Endothelial cell of umbilical vein (primary cell): ENCODE measurements at regions not wholly inside any gene's neighbourhood (a gene's known extent, or its start where the extent isn't known, plus 50 kb on each side); places are given as distances from the start of the nearest gene placed in this dataset.

ENCODE experiments used
- BruUV-seq: library from RNA; stranded (reverse); fragments of 400-500 nt; replicated peaks from 2 replicates; lab custom pipeline; 2021; lab: Mats Ljungman, UMichigan
- CTCF ChIA-PET: fragments of 300-600, 350-600 bp; sonication (Branson Sonifier 250); formaldehyde crosslinking; loops from one replicate; lab custom pipeline; 2021; ENCODE audit warnings: antibody characterized with exemption, inconsistent platforms; lab: Charles Lee
- POLR2A ChIA-PET: fragments of 300-600, 350-600 bp; sonication (Branson Sonifier 250); formaldehyde crosslinking; loops from one replicate; lab custom pipeline; 2021; ENCODE audit warnings: antibody characterized with exemption, inconsistent platforms; lab: Charles Lee
- DNase-seq: peaks from one replicate; pipeline ENCODE4 v3.0.0-alpha.2; 2011; ENCODE audit warnings: low read depth, low spot score
- FAIRE-seq: peaks from 2 replicates; lab custom pipeline; 2011; peaks lifted over from hg19 to GRCh38; lab: Jason Lieb, UNC
- H2AFZ ChIP-seq: 2 replicates; pipeline ENCODE4 v1.6.0; 2012; ENCODE audit warnings: low read depth, low read length, control low read depth, inconsistent platforms
- H3K27ac ChIP-seq: 2 replicates; pipeline ENCODE4 v1.5.1; 2011; ENCODE audit warnings: low read depth, mild to moderate bottlenecking, control low read depth, low read length, moderate library complexity; ENCODE audit not compliant: insufficient read depth
- H3K27me3 ChIP-seq, 2 experiments: 2 replicates each; pipeline versions ENCODE4 v1.6.0 to v1.6.1; 2011; ENCODE audit warnings: low read length in 2 of 2, mixed read lengths in 1 of 2; ENCODE audit not compliant: control insufficient read depth in 2 of 2, insufficient read depth in 2 of 2
- H3K36me3 ChIP-seq, 2 experiments: 2 replicates in 1 of 2; 3 replicates in 1 of 2; pipeline ENCODE4 v1.5.1; 2011; ENCODE audit warnings: low read length in 2 of 2, mild to moderate bottlenecking in 1 of 2, moderate library complexity in 1 of 2; ENCODE audit not compliant: control insufficient read depth in 2 of 2, insufficient read depth in 2 of 2; ENCODE audit errors: extremely low read depth in 1 of 2
- H3K4me1 ChIP-seq: 3 replicates; pipeline ENCODE4 v1.5.1; 2011; ENCODE audit warnings: mild to moderate bottlenecking, low read length; ENCODE audit not compliant: control insufficient read depth, insufficient read depth; ENCODE audit errors: extremely low read depth
- H3K4me2 ChIP-seq: 2 replicates; pipeline ENCODE4 v1.6.1; 2011; ENCODE audit warnings: low read length, control low read depth, mixed read lengths; ENCODE audit not compliant: insufficient read depth
- H3K4me3 ChIP-seq, 3 experiments: fragments of 200-600 bp in 1 of 3; sonication (generic), shearing (Covaris generic) in 1 of 3; replicated peaks in 1 of 3; 2 replicates each; pipeline ENCODE4 v1.5.1; 2011 to 2016; ENCODE audit warnings: control low read depth in 3 of 3, low read length in 3 of 3, mild to moderate bottlenecking in 2 of 3, inconsistent platforms in 1 of 3, low read depth in 1 of 3, moderate library complexity in 1 of 3; ENCODE audit not compliant: insufficient read depth in 1 of 3
- H3K79me2 ChIP-seq: 2 replicates; pipeline ENCODE4 v1.6.0; 2012; ENCODE audit warnings: low read length, inconsistent platforms; ENCODE audit not compliant: control insufficient read depth, insufficient read depth
- H3K9ac ChIP-seq: replicated peaks from 2 replicates; pipeline ENCODE3; 2011; ENCODE audit warnings: low read length, control low read depth; ENCODE audit not compliant: insufficient read depth; ENCODE audit errors: extremely low read depth
- H3K9me1 ChIP-seq: replicated peaks from 3 replicates; pipeline ENCODE4 v1.6.0; 2011; ENCODE audit warnings: mild to moderate bottlenecking, low read length; ENCODE audit not compliant: control insufficient read depth, insufficient read depth; ENCODE audit errors: extremely low read depth
- H3K9me3 ChIP-seq: replicated peaks from 2 replicates; pipeline ENCODE4 v1.5.1; 2012; ENCODE audit warnings: low read length, inconsistent platforms; ENCODE audit not compliant: control insufficient read depth, insufficient read depth
- H4K20me1 ChIP-seq: replicated peaks from 2 replicates; pipeline ENCODE3; 2011; ENCODE audit warnings: mild to moderate bottlenecking, low read length; ENCODE audit not compliant: control insufficient read depth, insufficient read depth; ENCODE audit errors: extremely low read depth
- CTCF ChIP-seq, 2 donors: IDR thresholded peaks; 1 replicate in 1 of 2; 2 replicates in 1 of 2; pipeline ENCODE4 v1.5.1; 2011; ENCODE audit warnings: low read length in 2 of 2, mild to moderate bottlenecking in 2 of 2, moderate library complexity in 2 of 2, control low read depth in 1 of 2, inconsistent platforms in 1 of 2, low read depth in 1 of 2; ENCODE audit not compliant: insufficient read depth in 1 of 2; ENCODE audit errors: extremely low read depth in 1 of 2
- EZH2 ChIP-seq: IDR thresholded peaks from 2 replicates; pipeline ENCODE4 v1.6.1; 2012; ENCODE audit warnings: borderline replicate concordance, low read depth, mild to moderate bottlenecking, moderate library complexity, low read length, inconsistent platforms; ENCODE audit not compliant: severe bottlenecking
- FOS ChIP-seq: IDR thresholded peaks from 2 replicates; pipeline ENCODE4 v1.6.1; 2011; ENCODE audit warnings: mild to moderate bottlenecking, low read length, moderate library complexity, borderline replicate concordance; ENCODE audit not compliant: insufficient read depth
- GATA2 ChIP-seq: IDR thresholded peaks from 2 replicates; pipeline ENCODE4 v1.7.0; 2011; ENCODE audit warnings: low read depth, mild to moderate bottlenecking, moderate library complexity, mixed read lengths, low read length; ENCODE audit not compliant: insufficient read length, insufficient read depth
- JUN ChIP-seq: IDR thresholded peaks from 2 replicates; pipeline ENCODE4 v1.6.1; 2011; ENCODE audit warnings: borderline replicate concordance, low read depth; ENCODE audit not compliant: insufficient read length, insufficient read depth
- MAX ChIP-seq: IDR thresholded peaks from 2 replicates; pipeline ENCODE4 v1.6.1; 2011; ENCODE audit not compliant: insufficient read depth, insufficient read length
- MYC ChIP-seq: IDR thresholded peaks from one replicate; pipeline ENCODE4 v1.6.1; 2011; ENCODE audit warnings: mild to moderate bottlenecking, low read depth, low read length
- POLR2A ChIP-seq: IDR thresholded peaks from 2 replicates; pipeline ENCODE4 v1.6.1; 2012; ENCODE audit warnings: low read depth, mild to moderate bottlenecking, control low read depth, low read length
- POLR2AphosphoS5 ChIP-seq: IDR thresholded peaks from 2 replicates; pipeline ENCODE4 v1.6.1; 2012; ENCODE audit warnings: low read depth, mild to moderate bottlenecking, control low read depth, low read length, moderate library complexity; ENCODE audit not compliant: insufficient read depth
- dilution Hi-C: fragments of 300-500 bp; cut with MboI; formaldehyde crosslinking; loops from one replicate; pipeline ENCODE4 v1.15.0; 2019; ENCODE audit warnings: low sequenced_read_pairs; ENCODE audit not compliant: extremely low pct_ligation_motif_present
- intact Hi-C: fragments of 100-400 bp; cut with micrococcal nuclease; formaldehyde crosslinking; loops from one replicate; pipeline ENCODE4 v1.10.0; 2022

- Histone ChIP-seq H3K4me1 (no peaks in the 10 kb centered on the region), H3K9me1 (no peaks in the 10 kb centered on the region), H3K79me2 (no peaks in the 10 kb centered on the region), H3K27ac (no peak overlapping the region), H3K4me3 (no peak overlapping the region), H4K20me1 (no peaks in the 10 kb centered on the region), H3K4me2 (no peak overlapping the region), H3K36me3 (no peaks in the 10 kb centered on the region), H3K9ac (no peak overlapping the region), H3K9me3 (no peaks in the 10 kb centered on the region), H3K27me3 (peaks cover 0 to 1% of the 10 kb centered on the region in 2 experiments), H2AFZ (no peak overlapping the region)
- ChIA-PET CTCF (interaction anchor here (1.4 kb wide), 1 partner anchor 21 kb away, joined by 3 read pairs; no protein-coding TSS in a partner anchor), POLR2A (no interaction called here)
- FAIRE-seq (no peak), DNase-seq (no peak)
- no TSS peak for BruUV-seq
- dilution Hi-C loops: no loop called here
- intact Hi-C loops: no loop called here
- TF ChIP-seq GATA2 (no peak), FOS (no peak), JUN (no peak)
Observed at GRCh38 chr17:79679631-79680317, 51.0 kb upstream of the ENPP7 start.

- CTCF ChIA-PET: no interaction called here
- H3K79me2 ChIP-seq: no peaks in the 10 kb centered on the region
- FAIRE-seq: no peak
- dilution Hi-C loops (no loop called here), intact Hi-C loops (no loop called here)
- H3K4me1 ChIP-seq: no peaks in the 10 kb centered on the region
- H3K27ac ChIP-seq: no peak overlapping the region
- TF ChIP-seq EZH2 (no peak), POLR2A (no peak), CTCF (IDR thresholded peaks at IDR 0.05; ENCODE audit: extremely low read depth in 1 of 2, insufficient read depth in 1 of 2, low read depth in 1 of 2, low read length in 2 of 2) (no peak), POLR2AphosphoS5 (no peak), MYC (no peak), MAX (no peak), GATA2 (no peak), FOS (no peak), JUN (no peak)
- no peak for DNase-seq
- POLR2A ChIA-PET: no interaction called here
- no peaks in the 10 kb centered on the region for H3K9me1 ChIP-seq
- no peaks in the 10 kb centered on the region for H3K36me3 ChIP-seq
- H3K27me3 ChIP-seq: peaks cover 0 to 1% of the 10 kb centered on the region in 2 experiments
- no peak overlapping the region for H3K4me3 ChIP-seq
- H3K9me3 ChIP-seq: no peaks in the 10 kb centered on the region
- H3K9ac ChIP-seq: no peak overlapping the region
- H4K20me1 ChIP-seq: no peaks in the 10 kb centered on the region
- BruUV-seq: no TSS peak
- H3K4me2 ChIP-seq: no peak overlapping the region
- H2AFZ ChIP-seq: no peak overlapping the region
Observed at GRCh38 chr17:79678736-79679255, 51.9 kb upstream of the ENPP7 start.
